ENCODE measurements at regions not wholly inside any gene's neighbourhood (a gene's known extent, or its start where the extent isn't known, plus 50 kb on each side); places are given as distances from the start of the nearest gene placed in this dataset.

GRCh38 chr1:30597711-30598110 lies 125.7 kb downstream of the MATN1 start:
- H3K27ac Mint-ChIP-seq (ENCODE audit: unreplicated experiment): no peak overlapping the region
- no peak overlapping the region for H3K4me3 Mint-ChIP-seq (ENCODE audit: unreplicated experiment)
- H3K9me3 Mint-ChIP-seq (ENCODE audit: unreplicated experiment): no peaks in the 10 kb centered on the region
- H3K4me1 Mint-ChIP-seq (ENCODE audit: unreplicated experiment): no peaks in the 10 kb centered on the region
- no peak for TF ChIP-seq CTCF (IDR thresholded peaks at IDR 0.05; ENCODE audit: unreplicated experiment)
- no peak for DNase-seq (ENCODE audit: low spot score)
- H3K36me3 Mint-ChIP-seq (ENCODE audit: low read depth, unreplicated experiment): no peaks in the 10 kb centered on the region
- peaks cover 8% of the 10 kb centered on the region for H3K27me3 Mint-ChIP-seq (ENCODE audit: unreplicated experiment)

- peaks cover 8% of the 10 kb centered on the region for H3K27me3 Mint-ChIP-seq (ENCODE audit: unreplicated experiment)
- H3K9me3 Mint-ChIP-seq (ENCODE audit: unreplicated experiment): no peaks in the 10 kb centered on the region
Measured at GRCh38 chr1:30596891-30597290, 126.5 kb downstream of the MATN1 start.

GRCh38 chr1:30596470-30596869 lies 126.9 kb downstream of the MATN1 start:
- H3K36me3 Mint-ChIP-seq (ENCODE audit: low read depth, unreplicated experiment): no peaks in the 10 kb centered on the region
- TF ChIP-seq CTCF (IDR thresholded peaks at IDR 0.05; ENCODE audit: unreplicated experiment): no peak
- no peak overlapping the region for H3K4me3 Mint-ChIP-seq (ENCODE audit: unreplicated experiment)
- H3K27ac Mint-ChIP-seq (ENCODE audit: unreplicated experiment): no peak overlapping the region
- no peaks in the 10 kb centered on the region for H3K4me1 Mint-ChIP-seq (ENCODE audit: unreplicated experiment)
- no peaks in the 10 kb centered on the region for H3K9me3 Mint-ChIP-seq (ENCODE audit: unreplicated experiment)
- DNase-seq (ENCODE audit: low spot score): no peak
- peaks cover 6% of the 10 kb centered on the region for H3K27me3 Mint-ChIP-seq (ENCODE audit: unreplicated experiment)

More at GRCh38 chr1:30596891-30597290, 126.5 kb downstream of the MATN1 start:
- Mint-ChIP-seq H3K27ac (ENCODE audit: unreplicated experiment) (no peak overlapping the region), H3K4me1 (ENCODE audit: unreplicated experiment) (no peaks in the 10 kb centered on the region), H3K36me3 (ENCODE audit: low read depth, unreplicated experiment) (no peaks in the 10 kb centered on the region), H3K4me3 (ENCODE audit: unreplicated experiment) (no peak overlapping the region)
- TF ChIP-seq CTCF (IDR thresholded peaks at IDR 0.05; ENCODE audit: unreplicated experiment): no peak
- DNase-seq (ENCODE audit: low spot score): no peak

GRCh38 chr1:30589083-30589482 lies 134.3 kb downstream of the MATN1 start:
- no peak for TF ChIP-seq CTCF (IDR thresholded peaks at IDR 0.05; ENCODE audit: unreplicated experiment)
- Mint-ChIP-seq H3K36me3 (ENCODE audit: low read depth, unreplicated experiment) (peaks cover 4% of the 10 kb centered on the region), H3K4me1 (ENCODE audit: unreplicated experiment) (no peaks in the 10 kb centered on the region), H3K27ac (ENCODE audit: unreplicated experiment) (no peak overlapping the region), H3K4me3 (ENCODE audit: unreplicated experiment) (no peak overlapping the region), H3K9me3 (ENCODE audit: unreplicated experiment) (no peaks in the 10 kb centered on the region), H3K27me3 (ENCODE audit: unreplicated experiment) (peaks cover 2% of the 10 kb centered on the region)
- DNase-seq (ENCODE audit: low spot score): no peak

- TF ChIP-seq CTCF (IDR thresholded peaks at IDR 0.05; ENCODE audit: unreplicated experiment): no peak
- peaks cover 2% of the 10 kb centered on the region for H3K27me3 Mint-ChIP-seq (ENCODE audit: unreplicated experiment)
Measured at GRCh38 chr1:30588311-30589073, 134.9 kb downstream of the MATN1 start.

More at GRCh38 chr1:30588311-30589073, 134.9 kb downstream of the MATN1 start:
- H3K4me3 Mint-ChIP-seq (ENCODE audit: unreplicated experiment): no peak overlapping the region
- no peak for DNase-seq (ENCODE audit: low spot score)
- no peaks in the 10 kb centered on the region for H3K9me3 Mint-ChIP-seq (ENCODE audit: unreplicated experiment)
- H3K27ac Mint-ChIP-seq (ENCODE audit: unreplicated experiment): no peak overlapping the region
- H3K4me1 Mint-ChIP-seq (ENCODE audit: unreplicated experiment): no peaks in the 10 kb centered on the region
- H3K36me3 Mint-ChIP-seq (ENCODE audit: low read depth, unreplicated experiment): peaks cover 4% of the 10 kb centered on the region

Measured in endothelial cell (in vitro differentiated cells).